AG09319 (cell line): ENCODE measurements at regions not wholly inside any gene's neighbourhood (a gene's known extent, or its start where the extent isn't known, plus 50 kb on each side); places are given as distances from the start of the nearest gene placed in this dataset.
A peak's percentile ranks its signal among the peaks of the same experiment; 100 is the strongest.
"Not testable (repeated sequence)": the region's sequence is repeated elsewhere in the genome, so short reads cannot be mapped to it uniquely, and the experiment has no call there.

ENCODE experiments used
- DNase-seq: peaks from one replicate; pipeline ENCODE4 v3.0.0-alpha.2; 2010; ENCODE audit warnings: low read depth; ENCODE audit errors: extremely low read depth
- TF ChIP-seq, protein P1 (sequence below): IDR thresholded peaks from 2 replicates; pipeline ENCODE4 v1.5.1; 2011; ENCODE audit warnings: low read depth, mild to moderate bottlenecking, inconsistent platforms, low read length, moderate library complexity

DNA sequence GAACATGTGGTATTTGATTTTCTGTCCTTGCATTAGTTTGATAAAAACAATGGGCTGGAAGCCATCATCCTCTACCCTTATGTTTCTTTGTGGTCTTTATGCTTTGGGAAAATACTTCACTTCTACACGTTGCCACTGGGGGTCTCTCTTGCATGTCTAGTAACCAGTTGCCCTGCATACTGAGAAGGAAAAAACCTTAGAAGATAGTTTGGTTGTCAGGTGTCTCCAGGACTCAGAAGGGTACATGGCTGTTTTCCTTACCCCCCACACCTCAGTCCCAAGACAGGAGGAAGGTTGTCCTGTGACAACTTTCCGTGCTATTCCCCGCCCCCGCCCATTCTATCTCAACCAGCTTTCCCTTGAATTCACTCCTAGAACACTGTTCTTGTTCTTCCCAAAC lies 62.1 kb upstream of the LANCL3 start:
- TF ChIP-seq, protein P1, sequence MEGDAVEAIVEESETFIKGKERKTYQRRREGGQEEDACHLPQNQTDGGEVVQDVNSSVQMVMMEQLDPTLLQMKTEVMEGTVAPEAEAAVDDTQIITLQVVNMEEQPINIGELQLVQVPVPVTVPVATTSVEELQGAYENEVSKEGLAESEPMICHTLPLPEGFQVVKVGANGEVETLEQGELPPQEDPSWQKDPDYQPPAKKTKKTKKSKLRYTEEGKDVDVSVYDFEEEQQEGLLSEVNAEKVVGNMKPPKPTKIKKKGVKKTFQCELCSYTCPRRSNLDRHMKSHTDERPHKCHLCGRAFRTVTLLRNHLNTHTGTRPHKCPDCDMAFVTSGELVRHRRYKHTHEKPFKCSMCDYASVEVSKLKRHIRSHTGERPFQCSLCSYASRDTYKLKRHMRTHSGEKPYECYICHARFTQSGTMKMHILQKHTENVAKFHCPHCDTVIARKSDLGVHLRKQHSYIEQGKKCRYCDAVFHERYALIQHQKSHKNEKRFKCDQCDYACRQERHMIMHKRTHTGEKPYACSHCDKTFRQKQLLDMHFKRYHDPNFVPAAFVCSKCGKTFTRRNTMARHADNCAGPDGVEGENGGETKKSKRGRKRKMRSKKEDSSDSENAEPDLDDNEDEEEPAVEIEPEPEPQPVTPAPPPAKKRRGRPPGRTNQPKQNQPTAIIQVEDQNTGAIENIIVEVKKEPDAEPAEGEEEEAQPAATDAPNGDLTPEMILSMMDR = peak; percentile 19
- DNase-seq = no peak

- not testable (repeated sequence) for DNase-seq
These were observed 54.9 kb upstream of the LANCL3 start for GRCh38 chrX:37516512-37516911.

GRCh38 chrX:37519261-37519660 lies 52.2 kb upstream of the LANCL3 start:
- DNase-seq = not testable (repeated sequence)

DNA sequence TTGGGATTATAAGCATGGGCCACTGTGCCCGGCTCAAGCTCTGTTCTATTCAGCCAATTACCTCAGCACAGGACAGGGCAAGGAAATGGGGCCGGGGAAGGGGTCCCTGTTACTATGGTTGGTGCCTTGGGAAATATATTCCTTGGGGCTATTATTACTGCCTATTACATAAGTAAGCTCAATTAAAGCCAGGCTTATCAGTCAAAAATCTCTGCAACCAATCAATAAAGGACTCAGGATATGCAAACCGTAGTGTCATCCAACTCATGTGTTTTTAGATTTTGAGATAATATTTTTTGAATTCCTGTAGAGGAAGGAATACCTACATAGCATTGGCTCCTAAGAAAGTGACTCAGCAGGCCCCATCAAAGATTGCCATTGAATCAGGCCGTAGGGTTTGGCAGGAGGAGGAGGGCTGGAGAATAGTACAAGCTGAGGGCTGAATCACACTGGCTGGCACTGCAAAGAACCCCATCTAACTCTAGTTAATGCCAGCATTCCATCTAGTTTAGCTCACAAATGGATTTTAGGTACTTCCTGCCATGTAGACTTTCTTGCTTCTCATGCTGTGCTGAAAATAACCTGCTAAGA lies 50.5 kb upstream of the LANCL3 start:
- not testable (repeated sequence) for DNase-seq
